ENCODE measurements at regions not wholly inside any gene's neighbourhood (a gene's known extent, or its start where the extent isn't known, plus 50 kb on each side); places are given as distances from the start of the nearest gene placed in this dataset.

GRCh38 chr5:166961028-166961427 is 1330.4 kb upstream of the WWC1 start:
- no peak for DNase-seq (ENCODE audit: low spot score)

GRCh38 chr5:166961913-166962312 is 1329.5 kb upstream of the WWC1 start:
- no peak for DNase-seq (ENCODE audit: low spot score)

DNA sequence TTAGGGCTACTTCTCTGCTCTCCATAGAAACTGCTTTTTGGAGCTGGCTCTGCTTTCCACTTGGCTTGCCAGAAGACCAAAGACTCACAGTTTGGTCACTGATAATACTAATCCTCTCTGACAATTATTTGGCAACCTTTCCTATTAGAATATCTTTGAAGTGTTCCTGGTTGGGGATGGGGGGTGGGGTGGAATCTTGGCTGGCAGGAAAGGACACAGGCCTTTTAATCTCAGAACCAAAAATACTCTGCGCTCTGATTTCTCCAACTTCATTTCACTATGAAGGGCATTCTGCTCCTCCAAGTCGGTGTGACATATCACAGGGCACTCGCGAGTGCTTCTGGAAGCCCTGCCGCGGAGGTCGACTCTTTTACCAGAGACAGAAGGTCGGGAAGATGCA is 1329.0 kb upstream of the WWC1 start:
- DNase-seq (ENCODE audit: low spot score) = no peak

- no peak for DNase-seq (ENCODE audit: low spot score)
Measured at GRCh38 chr5:166963596-166963995, 1327.8 kb upstream of the WWC1 start.

DNA sequence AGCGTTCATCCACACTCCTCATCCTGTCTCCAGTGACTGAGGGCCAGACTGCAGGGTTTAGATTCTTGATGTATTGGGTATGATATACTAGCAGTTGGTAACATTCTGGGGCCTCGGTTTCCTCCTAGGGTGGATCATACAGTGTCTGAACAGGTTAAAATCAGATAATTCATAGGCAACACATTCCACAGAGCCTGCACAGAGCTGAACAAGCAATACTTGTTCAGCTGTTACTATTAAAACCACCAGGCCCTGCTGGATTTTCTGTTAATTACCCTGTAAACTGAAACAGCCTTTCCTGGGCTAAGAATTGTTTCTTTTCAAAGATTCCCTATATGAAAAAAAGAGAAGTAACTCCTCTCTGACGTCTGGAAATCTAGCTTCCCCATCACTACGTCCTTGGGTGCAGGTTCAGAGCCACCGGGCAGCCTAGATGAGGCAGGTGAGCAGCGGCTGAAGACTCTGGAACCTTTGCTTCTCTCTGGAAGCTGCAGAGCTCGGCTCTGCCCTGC is 1313.5 kb upstream of the WWC1 start:
- no peak for DNase-seq (ENCODE audit: low spot score)

DNA sequence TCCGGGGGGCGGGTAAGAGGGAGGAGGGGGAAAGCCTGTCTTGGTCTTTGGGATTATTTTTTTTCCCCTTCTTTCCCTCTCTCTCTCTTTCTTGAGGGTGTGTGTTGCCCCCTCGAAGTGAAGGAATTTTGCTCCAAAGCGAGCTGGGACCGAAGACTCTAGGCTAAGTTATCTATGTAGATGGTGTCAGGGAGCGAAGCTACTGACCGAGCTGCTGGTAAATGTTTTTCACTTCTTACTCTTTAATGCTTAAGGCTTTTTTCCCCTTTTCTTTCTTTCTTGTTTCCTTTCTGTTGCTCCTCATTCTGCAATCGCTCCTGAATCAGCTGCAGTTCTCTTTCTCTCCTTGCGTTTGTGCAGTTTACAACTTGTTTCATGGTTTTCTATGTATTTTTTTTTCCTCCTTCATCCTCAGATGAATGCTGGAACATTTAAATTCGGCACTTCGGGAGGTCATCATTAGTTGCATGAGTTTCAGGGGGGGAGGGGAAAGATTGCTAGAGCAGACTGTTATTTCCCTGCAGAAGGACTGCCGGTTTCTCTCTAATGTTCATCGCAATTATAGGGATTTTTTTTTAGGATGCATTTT is 1312.0 kb upstream of the WWC1 start:
- no peak for DNase-seq (ENCODE audit: low spot score)

- no peak for DNase-seq (ENCODE audit: low spot score)
Measured at GRCh38 chr5:166980666-166981065, 1310.8 kb upstream of the WWC1 start.

GRCh38 chr5:166982226-166982625 is 1309.2 kb upstream of the WWC1 start:
- DNase-seq (ENCODE audit: low spot score) = no peak

GRCh38 chr5:166991601-166992000 is 1299.8 kb upstream of the WWC1 start:
- DNase-seq (ENCODE audit: low spot score) = no peak

GRCh38 chr5:166992108-166992507 is 1299.3 kb upstream of the WWC1 start:
- DNase-seq (ENCODE audit: low spot score) = no peak

- DNase-seq (ENCODE audit: low spot score) = no peak
Measured at GRCh38 chr5:166992874-166993722, 1298.3 kb upstream of the WWC1 start.

- DNase-seq (ENCODE audit: low spot score) = no peak
Measured at GRCh38 chr5:166994226-166994625, 1297.2 kb upstream of the WWC1 start.

DNA sequence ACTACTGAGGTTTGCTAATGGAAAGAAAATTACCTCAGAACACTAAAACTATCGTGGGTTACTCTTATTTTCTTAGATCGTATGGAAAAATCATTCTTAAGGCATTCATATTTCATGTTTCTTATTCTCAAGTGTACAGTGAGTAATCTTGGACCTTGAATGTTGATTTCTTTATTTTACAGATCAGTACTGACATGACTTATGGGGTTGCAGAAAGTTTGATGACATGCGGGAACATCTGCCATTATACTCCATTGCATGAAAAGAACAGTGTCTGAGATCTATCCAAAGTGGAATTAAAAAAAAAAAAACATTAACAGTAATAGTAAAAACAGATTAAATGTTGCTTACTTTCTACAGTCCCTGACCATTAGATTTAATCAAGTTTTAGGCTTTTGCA is 1290.2 kb upstream of the WWC1 start:
- no peak for DNase-seq (ENCODE audit: low spot score)

- no peak for DNase-seq (ENCODE audit: low spot score)
Measured at GRCh38 chr5:167008705-167009104, 1282.7 kb upstream of the WWC1 start.

DNA sequence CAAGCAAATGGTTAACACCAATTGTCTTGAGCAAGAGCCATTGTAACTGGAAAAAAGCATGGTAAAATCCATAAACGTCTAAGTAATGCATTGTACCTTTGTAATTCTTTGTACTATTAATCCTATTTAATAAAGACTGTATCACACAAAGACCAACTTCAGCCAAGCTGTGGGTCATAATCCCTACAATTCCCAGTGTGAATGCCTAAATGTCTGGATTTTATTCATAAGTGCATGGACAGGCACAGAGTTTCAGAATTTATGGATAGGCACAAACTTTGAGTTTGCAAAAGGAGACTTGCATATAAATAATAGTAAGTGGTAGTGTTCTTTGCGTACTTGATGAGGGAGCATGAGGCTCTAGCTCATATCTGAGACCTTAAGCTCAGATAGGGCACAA is 1280.2 kb upstream of the WWC1 start:
- no peak for DNase-seq (ENCODE audit: low spot score)

- DNase-seq (ENCODE audit: low spot score) = no peak
Measured at GRCh38 chr5:167012123-167013034, 1279.1 kb upstream of the WWC1 start.

DNA sequence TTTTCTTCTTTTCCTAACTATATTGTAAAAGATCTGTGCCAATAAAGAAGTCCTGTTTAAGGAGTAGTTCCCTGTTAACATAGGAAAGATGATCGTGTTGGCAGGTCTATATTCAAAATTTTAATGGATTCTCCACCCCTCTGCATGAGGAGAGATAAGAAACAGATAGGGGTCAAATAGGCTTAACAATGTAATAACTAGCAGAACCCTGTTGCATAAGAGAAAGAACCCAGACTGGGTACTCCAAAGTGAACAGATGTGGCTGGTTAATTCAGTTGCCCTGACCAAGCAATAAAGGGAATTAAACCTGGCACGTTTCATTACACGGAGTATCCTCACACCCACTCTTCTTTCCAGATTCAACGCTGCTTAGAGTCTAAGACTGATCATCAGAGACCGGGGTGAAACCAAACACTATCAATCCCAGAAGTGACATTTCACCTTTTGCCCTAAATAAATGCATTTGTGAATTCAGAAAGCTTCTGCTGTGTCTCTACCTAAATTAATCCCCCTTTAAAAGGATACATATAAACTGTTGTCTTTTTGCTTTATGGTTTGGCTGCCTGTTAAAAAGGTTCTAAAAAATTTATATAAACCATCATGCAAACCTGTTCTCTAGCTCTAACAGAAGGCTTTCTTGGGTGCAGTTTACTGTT is 1276.9 kb upstream of the WWC1 start:
- DNase-seq (ENCODE audit: low spot score) = no peak

DNA sequence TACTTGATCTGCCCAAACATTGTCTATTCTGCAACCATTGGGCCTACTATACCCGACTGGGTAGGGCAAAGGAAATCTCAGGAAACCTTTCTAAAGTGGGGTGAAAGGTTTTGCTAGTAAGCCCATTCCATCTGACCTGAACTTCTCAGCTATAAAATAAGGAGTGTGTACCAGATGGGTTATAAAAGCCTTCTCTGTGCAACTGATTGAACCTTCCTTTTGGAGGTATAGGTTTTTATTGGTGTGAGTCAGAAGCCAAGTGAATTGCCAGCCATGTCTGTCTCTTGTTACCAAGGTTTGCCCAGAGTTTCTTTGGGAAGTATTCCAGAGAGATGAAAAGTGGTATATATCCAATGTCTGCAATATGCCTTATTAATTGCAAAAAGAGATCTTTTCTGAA is 1271.0 kb upstream of the WWC1 start:
- no peak for DNase-seq (ENCODE audit: low spot score)

DNA sequence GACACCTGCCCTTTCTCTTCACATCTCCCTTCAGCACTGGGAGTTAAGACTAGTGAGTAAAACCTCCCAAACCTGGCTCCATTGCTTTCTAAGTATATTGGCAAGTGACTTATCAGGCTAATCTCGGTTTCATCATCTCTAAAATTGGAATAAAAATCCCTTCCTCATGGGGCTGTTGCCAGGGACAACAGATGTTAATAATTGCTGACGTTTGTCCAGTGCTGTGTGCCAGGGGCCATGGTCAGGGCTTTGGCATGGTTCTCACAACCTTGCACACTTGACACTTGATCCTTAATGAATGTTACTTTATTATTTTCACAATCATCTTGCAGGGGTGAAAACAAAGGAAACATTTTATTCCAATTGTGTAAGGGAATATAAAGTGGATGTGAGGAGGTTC is 1262.0 kb upstream of the WWC1 start:
- DNase-seq (ENCODE audit: low spot score) = no peak

DNA sequence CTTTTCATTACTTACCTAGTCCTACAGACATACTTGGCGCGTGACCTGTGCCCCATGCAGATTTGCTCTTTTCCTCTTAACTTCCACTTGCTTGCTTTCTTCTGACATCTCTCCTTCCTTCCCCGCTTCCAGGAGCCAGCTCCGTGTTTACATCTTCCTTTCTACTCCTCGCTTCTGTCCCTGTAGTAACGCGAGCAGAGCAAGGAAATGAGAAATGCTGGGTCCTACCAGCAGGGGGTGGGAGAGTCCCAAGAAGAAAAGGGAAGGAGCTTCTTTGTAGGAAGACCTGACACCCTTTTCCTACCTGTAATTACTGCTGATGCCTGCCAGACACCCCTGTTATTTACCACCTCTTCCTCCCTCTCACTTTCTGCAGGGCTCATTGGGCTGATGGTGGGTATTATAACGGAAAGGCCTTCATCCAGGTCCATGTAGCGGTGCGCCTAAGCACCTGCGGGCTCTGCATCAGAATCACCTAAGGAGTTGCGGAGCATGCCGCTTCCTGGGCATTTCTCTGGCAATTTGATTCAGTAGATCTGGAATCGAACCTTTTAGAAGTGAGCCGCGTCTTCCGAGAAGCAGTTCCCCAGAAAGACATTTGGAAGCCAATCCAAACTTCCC is 1260.8 kb upstream of the WWC1 start:
- no peak for DNase-seq (ENCODE audit: low spot score)

DNA sequence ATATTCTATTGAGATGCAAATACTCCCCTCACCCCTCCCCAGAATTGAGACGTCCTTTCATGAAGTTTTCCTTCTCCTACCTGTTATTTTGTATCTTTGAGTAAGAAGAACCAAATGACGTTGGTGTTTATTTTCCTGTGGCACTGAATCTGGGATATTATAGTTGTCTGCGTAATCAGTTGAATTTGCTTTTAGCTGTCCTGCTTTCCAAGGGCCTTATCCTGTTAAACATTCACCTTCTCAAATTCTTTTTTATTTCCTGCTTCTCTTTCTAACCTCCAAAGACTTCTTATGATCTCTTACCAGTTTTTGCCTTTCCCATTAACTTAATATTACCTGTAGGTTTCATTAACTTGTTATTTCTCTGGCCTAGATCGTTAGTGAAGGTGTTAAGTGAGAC is 1254.9 kb upstream of the WWC1 start:
- DNase-seq (ENCODE audit: low spot score) = no peak

Data from hepatic stellate cell (primary cell).